H1 (cell line): ENCODE measurements at regions not wholly inside any gene's neighbourhood (a gene's known extent, or its start where the extent isn't known, plus 50 kb on each side); places are given as distances from the start of the nearest gene placed in this dataset.

Experiments
- CHD2 ChIP-seq: IDR thresholded peaks from 2 replicates; pipeline ENCODE4 v1.6.1; 2012; ENCODE audit warnings: low read length, improper control_type of control experiment
- EP300 ChIP-seq, 2 experiments: IDR thresholded peaks; 1 replicate in 1 of 2; 2 replicates in 1 of 2; pipeline ENCODE4 v1.6.1; 2011 to 2012; ENCODE audit warnings: low read depth in 2 of 2, low read length in 2 of 2, mild to moderate bottlenecking in 2 of 2, borderline replicate concordance in 1 of 2, inconsistent platforms in 1 of 2, moderate library complexity in 1 of 2
- TF ChIP-seq, protein P1 (sequence below), 3 experiments: IDR thresholded peaks; 1 replicate in 2 of 3; 2 replicates in 1 of 3; pipeline versions ENCODE4 v1.5.1 to v1.6.1; 2011; ENCODE audit warnings: low read length in 3 of 3, mild to moderate bottlenecking in 3 of 3, inconsistent platforms in 2 of 3, low read depth in 1 of 3, moderate library complexity in 1 of 3; ENCODE audit not compliant: insufficient read depth in 1 of 3; ENCODE audit errors: control extremely low read depth in 1 of 3

GRCh38 chr5:167539747-167540146 lies 751.7 kb upstream of the WWC1 start:
- TF ChIP-seq EP300 (IDR thresholded peaks at IDR 0.05; ENCODE audit: borderline replicate concordance in 1 of 2, low read depth in 2 of 2, low read length in 2 of 2), result no peak
- TF ChIP-seq CHD2, result no peak
- TF ChIP-seq, protein P1, sequence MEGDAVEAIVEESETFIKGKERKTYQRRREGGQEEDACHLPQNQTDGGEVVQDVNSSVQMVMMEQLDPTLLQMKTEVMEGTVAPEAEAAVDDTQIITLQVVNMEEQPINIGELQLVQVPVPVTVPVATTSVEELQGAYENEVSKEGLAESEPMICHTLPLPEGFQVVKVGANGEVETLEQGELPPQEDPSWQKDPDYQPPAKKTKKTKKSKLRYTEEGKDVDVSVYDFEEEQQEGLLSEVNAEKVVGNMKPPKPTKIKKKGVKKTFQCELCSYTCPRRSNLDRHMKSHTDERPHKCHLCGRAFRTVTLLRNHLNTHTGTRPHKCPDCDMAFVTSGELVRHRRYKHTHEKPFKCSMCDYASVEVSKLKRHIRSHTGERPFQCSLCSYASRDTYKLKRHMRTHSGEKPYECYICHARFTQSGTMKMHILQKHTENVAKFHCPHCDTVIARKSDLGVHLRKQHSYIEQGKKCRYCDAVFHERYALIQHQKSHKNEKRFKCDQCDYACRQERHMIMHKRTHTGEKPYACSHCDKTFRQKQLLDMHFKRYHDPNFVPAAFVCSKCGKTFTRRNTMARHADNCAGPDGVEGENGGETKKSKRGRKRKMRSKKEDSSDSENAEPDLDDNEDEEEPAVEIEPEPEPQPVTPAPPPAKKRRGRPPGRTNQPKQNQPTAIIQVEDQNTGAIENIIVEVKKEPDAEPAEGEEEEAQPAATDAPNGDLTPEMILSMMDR (IDR thresholded peaks at IDR 0.05; ENCODE audit: control extremely low read depth in 1 of 3, insufficient read depth in 1 of 3, low read depth in 1 of 3, low read length in 3 of 3), result no peak
